ENCODE measurements at regions not wholly inside any gene's neighbourhood (a gene's known extent, or its start where the extent isn't known, plus 50 kb on each side); places are given as distances from the start of the nearest gene placed in this dataset.

DNA sequence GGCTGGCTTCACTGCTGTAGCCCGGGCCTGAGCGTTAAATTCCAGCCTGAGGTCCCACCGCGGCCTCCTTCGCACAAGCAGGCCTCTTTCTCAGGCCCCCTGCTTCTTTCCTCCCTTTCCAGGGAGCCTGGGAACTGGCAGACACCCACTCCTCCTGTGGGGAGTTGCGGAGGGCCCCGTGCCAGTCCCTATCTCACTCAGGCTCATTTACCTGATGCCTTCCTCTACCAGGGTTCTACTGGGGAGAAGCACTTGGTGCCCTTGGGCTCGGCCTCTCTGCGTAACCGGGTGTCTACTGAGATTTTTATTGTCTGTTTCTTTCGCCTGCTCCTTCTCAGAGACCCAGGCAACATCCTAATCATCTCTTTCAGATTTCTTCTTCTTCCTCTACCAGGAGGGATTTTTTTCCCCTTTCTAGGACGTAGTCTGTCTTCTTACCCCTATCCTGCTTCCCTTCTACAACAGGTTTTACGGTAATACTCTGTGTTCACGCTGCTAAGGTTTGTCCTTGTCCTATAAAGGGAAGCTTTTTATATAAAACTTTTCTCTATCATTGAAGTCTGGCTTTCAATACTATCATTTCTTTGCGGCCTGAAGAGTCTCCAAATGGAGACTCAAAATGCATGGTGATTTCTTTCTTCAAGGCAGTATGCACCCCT, 135.4 kb upstream of the GPR12 start:
- Histone ChIP-seq H3K36me3 (ENCODE audit: control insufficient read depth, insufficient read depth, low read length) (no peaks in the 10 kb centered on the region), H3K9me3 (ENCODE audit: control insufficient read depth, insufficient read depth, low read length) (no peaks in the 10 kb centered on the region), H3K9ac (ENCODE audit: low read depth, low read length) (no peak overlapping the region), H3K4me1 (ENCODE audit: control insufficient read depth, insufficient read depth, low read length) (peaks cover 4% of the 10 kb centered on the region), H3K27me3 (ENCODE audit: control insufficient read depth, insufficient read depth, low read length) (peaks cover 4% of the 10 kb centered on the region), H3K4me3 (ENCODE audit: low read depth, low read length) (no peak overlapping the region)

DNA sequence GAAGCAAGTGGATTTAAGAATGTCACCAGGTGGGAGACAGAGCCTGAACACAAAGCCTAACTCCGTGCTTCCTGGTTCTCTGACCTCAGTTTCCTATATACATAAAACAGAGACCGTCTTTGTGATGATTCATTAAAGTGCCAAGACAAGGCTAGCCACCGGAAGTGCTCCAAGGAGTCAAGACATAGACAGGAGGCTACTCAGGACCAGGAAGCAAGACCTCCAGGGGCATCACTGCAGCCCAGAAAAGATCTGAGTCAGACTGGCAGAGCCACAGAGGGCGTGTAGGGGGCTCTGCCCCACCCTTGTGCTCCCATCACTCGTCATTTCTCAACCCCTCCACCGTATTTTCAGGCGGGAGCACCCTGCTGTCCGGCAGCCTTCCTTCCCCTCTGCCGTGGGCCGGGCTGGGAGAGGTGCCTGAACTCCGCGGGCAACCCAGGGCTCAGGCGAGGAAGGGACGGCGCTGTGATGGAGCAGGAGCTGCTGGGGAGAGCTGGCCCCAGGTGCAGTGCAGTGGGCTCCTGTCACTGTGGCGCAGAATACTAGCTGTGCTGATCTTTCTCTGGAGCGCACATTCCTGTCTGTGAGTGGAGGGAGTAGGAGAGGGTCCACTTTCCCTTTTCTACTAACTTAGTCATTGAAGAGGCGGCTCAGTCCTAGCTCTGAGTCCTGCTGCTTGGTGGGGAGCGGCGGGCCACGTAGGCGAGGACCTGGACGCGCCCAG, 134.7 kb upstream of the GPR12 start:
- no peaks in the 10 kb centered on the region for H3K36me3 ChIP-seq (ENCODE audit: control insufficient read depth, insufficient read depth, low read length)
- H3K9me3 ChIP-seq (ENCODE audit: control insufficient read depth, insufficient read depth, low read length), result no peaks in the 10 kb centered on the region
- H3K4me1 ChIP-seq (ENCODE audit: control insufficient read depth, insufficient read depth, low read length), result peaks cover 4% of the 10 kb centered on the region
- peak overlapping the region; percentile 31 for H3K4me3 ChIP-seq (ENCODE audit: low read depth, low read length)
- peaks cover 4% of the 10 kb centered on the region for H3K27me3 ChIP-seq (ENCODE audit: control insufficient read depth, insufficient read depth, low read length)
- H3K9ac ChIP-seq (ENCODE audit: low read depth, low read length), result no peak overlapping the region

DNA sequence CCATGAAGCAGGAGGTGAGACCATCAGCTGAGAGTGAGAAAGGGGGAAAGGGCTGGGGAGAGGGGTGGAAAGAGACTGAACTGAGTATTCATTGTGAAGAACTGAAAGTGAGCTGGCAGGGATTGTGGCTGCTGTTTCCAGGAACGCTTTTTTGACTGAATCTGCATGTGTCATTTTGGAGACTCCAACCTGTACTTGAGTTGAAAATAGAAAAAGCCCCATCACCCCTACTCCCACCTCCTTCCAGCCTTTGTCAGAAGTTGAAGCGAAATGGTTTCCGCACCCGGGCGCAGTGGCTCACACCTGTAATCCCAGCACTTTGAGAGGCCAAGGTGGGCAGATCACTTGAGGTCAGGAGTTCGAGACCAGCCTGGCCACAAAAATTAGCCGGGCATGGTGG, 128.0 kb upstream of the GPR12 start:
- H3K4me1 ChIP-seq (ENCODE audit: control insufficient read depth, insufficient read depth, low read length), result no peaks in the 10 kb centered on the region
- peaks cover 2% of the 10 kb centered on the region for H3K27me3 ChIP-seq (ENCODE audit: control insufficient read depth, insufficient read depth, low read length)
- no peak overlapping the region for H3K9ac ChIP-seq (ENCODE audit: low read depth, low read length)
- no peak overlapping the region for H3K4me3 ChIP-seq (ENCODE audit: low read depth, low read length)
- no peaks in the 10 kb centered on the region for H3K36me3 ChIP-seq (ENCODE audit: control insufficient read depth, insufficient read depth, low read length)
- H3K9me3 ChIP-seq (ENCODE audit: control insufficient read depth, insufficient read depth, low read length), result no peaks in the 10 kb centered on the region

DNA sequence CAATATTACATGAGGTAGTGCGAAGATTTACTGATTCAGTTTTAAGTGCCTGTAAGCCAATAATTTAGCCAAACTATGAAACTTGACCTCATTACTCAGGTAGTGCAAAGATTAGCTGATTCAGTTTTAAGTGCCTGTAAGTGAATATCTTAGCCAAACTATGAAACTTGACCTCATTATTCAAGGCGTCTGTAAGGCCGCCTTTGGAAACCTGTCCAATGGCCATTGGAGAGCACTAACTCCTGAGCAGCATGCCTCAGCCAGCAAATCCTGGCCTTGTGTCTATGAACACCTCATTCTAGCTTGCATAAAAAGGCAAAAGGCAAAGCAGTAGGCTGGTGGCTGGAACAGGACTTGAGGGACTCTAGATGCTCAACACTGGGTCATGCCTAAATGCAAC, 127.0 kb upstream of the GPR12 start:
- Histone ChIP-seq H3K4me3 (ENCODE audit: low read depth, low read length) (no peak overlapping the region), H3K9me3 (ENCODE audit: control insufficient read depth, insufficient read depth, low read length) (no peaks in the 10 kb centered on the region), H3K27me3 (ENCODE audit: control insufficient read depth, insufficient read depth, low read length) (peaks cover 2% of the 10 kb centered on the region), H3K36me3 (ENCODE audit: control insufficient read depth, insufficient read depth, low read length) (no peaks in the 10 kb centered on the region), H3K9ac (ENCODE audit: low read depth, low read length) (no peak overlapping the region), H3K4me1 (ENCODE audit: control insufficient read depth, insufficient read depth, low read length) (no peaks in the 10 kb centered on the region)

DNA sequence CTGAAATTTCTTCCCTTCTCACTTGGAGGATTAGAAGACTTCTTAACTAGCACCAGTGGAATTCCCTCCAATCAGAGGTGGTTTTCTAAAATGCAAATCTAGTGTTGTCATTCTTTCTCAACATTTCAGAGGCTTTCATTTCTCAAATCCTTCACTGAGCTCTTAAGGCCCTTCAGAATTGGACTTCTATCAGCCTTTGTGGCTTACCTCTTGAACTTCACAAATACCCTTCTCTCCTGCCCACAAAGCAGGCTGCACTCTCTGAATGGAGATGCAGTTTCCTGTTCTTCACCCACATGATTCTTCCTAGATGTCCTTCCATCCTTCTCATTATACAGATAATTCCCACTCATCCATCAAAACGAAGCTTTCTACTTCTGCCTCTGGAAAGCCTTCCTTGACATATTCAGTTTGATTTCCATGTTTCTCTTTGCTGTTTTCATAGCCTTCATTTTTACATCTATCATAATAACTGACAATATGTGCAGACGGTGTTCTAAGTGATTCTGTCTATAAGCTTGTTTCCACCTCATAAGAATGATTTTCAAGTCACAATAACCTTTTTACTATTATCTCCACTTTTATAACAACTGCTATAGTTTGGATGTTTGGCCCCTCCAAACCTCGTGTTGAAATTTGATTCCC, 123.1 kb upstream of the GPR12 start:
- Histone ChIP-seq H3K9ac (ENCODE audit: low read depth, low read length) (no peak overlapping the region), H3K4me1 (ENCODE audit: control insufficient read depth, insufficient read depth, low read length) (no peaks in the 10 kb centered on the region), H3K9me3 (ENCODE audit: control insufficient read depth, insufficient read depth, low read length) (no peaks in the 10 kb centered on the region), H3K27me3 (ENCODE audit: control insufficient read depth, insufficient read depth, low read length) (peaks cover 2% of the 10 kb centered on the region), H3K36me3 (ENCODE audit: control insufficient read depth, insufficient read depth, low read length) (no peaks in the 10 kb centered on the region), H3K4me3 (ENCODE audit: low read depth, low read length) (no peak overlapping the region)

DNA sequence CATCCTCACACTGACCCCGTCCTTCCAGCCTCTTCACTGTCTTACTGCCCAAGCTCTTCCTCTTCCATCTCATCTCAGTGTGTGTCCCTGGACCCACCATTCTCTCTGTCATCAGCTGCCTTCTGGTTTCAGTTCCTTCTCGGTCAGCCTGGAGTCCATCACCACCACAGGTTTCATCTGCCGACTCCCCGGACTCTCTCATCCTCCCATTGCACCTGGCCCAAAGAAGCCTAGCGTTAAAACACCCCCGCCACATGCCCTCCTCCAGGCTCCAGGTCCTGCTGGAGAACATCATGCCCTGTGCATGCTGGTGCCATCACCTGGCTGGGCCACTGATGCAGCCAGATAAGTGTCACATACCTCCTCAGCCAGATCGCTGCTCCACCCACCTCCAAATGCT, 122.1 kb upstream of the GPR12 start:
- Histone ChIP-seq H3K4me3 (ENCODE audit: low read depth, low read length) (no peak overlapping the region), H3K9ac (ENCODE audit: low read depth, low read length) (no peak overlapping the region), H3K36me3 (ENCODE audit: control insufficient read depth, insufficient read depth, low read length) (no peaks in the 10 kb centered on the region), H3K4me1 (ENCODE audit: control insufficient read depth, insufficient read depth, low read length) (no peaks in the 10 kb centered on the region), H3K9me3 (ENCODE audit: control insufficient read depth, insufficient read depth, low read length) (no peaks in the 10 kb centered on the region), H3K27me3 (ENCODE audit: control insufficient read depth, insufficient read depth, low read length) (no peaks in the 10 kb centered on the region)

DNA sequence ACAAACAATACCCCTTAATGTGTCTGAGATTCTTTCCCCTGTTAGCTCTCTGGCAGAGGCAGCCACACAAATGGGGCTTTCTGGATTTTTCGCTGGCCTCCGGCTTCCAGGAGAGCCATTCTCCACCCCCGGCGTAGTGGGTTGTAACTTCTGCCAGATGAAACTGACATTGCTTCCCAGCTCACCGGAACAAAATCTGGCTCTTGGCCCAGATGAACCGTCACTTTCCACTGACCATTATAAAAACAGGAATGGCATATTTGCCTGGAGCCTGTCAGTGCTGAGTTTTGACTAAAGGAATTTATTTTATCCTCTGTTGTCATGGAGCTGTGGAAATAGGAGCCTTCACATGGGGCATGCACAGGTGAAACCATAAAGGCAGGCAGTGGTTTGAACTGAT, 120.6 kb upstream of the GPR12 start:
- Histone ChIP-seq H3K9ac (ENCODE audit: low read depth, low read length) (no peak overlapping the region), H3K27me3 (ENCODE audit: control insufficient read depth, insufficient read depth, low read length) (no peaks in the 10 kb centered on the region), H3K4me3 (ENCODE audit: low read depth, low read length) (no peak overlapping the region), H3K4me1 (ENCODE audit: control insufficient read depth, insufficient read depth, low read length) (no peaks in the 10 kb centered on the region), H3K9me3 (ENCODE audit: control insufficient read depth, insufficient read depth, low read length) (no peaks in the 10 kb centered on the region), H3K36me3 (ENCODE audit: control insufficient read depth, insufficient read depth, low read length) (no peaks in the 10 kb centered on the region)

DNA sequence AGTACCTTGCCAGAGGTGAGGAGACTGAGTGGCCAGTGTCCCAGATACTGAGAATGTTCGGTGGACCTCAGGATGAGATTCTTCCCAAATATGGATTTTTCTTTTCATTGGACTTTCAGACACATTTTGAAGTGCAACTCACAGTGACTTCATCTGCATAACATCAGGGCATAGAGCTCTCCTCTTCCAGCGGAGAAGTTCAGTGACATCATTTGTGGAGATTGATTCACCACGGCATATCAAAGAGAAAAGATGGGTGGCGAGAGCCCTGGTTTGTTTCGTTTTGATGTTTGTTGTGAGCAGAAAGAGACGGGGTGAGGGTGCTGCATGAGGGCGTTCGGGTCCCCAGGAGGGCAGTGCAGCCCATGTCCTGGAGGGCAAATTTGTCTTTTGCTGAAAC, 120.1 kb upstream of the GPR12 start:
- Histone ChIP-seq H3K36me3 (ENCODE audit: control insufficient read depth, insufficient read depth, low read length) (no peaks in the 10 kb centered on the region), H3K4me3 (ENCODE audit: low read depth, low read length) (no peak overlapping the region), H3K9me3 (ENCODE audit: control insufficient read depth, insufficient read depth, low read length) (no peaks in the 10 kb centered on the region), H3K27me3 (ENCODE audit: control insufficient read depth, insufficient read depth, low read length) (no peaks in the 10 kb centered on the region), H3K4me1 (ENCODE audit: control insufficient read depth, insufficient read depth, low read length) (no peaks in the 10 kb centered on the region), H3K9ac (ENCODE audit: low read depth, low read length) (no peak overlapping the region)

DNA sequence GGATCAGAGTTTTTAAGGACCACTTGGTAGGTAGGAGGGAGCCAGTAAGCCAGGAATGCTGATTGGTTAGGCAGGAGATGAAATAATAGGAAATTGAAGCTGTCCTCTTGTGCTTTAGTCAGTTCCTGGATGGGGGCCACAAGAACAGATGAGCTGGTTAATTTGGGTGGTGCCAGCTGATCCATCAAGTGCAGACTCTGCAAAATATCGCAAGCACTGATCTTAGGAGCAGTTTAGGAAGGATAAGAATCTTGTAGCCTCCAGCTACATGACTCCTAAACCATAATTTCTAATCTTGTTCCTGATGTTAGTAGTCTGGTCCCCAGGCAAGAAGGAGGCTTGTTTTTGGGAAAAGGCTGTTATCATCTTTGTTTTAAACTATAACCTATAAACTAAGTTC, 117.9 kb upstream of the GPR12 start:
- Histone ChIP-seq H3K27me3 (ENCODE audit: control insufficient read depth, insufficient read depth, low read length) (no peaks in the 10 kb centered on the region), H3K9me3 (ENCODE audit: control insufficient read depth, insufficient read depth, low read length) (no peaks in the 10 kb centered on the region), H3K4me1 (ENCODE audit: control insufficient read depth, insufficient read depth, low read length) (no peaks in the 10 kb centered on the region), H3K36me3 (ENCODE audit: control insufficient read depth, insufficient read depth, low read length) (no peaks in the 10 kb centered on the region), H3K4me3 (ENCODE audit: low read depth, low read length) (no peak overlapping the region), H3K9ac (ENCODE audit: low read depth, low read length) (no peak overlapping the region)

DNA sequence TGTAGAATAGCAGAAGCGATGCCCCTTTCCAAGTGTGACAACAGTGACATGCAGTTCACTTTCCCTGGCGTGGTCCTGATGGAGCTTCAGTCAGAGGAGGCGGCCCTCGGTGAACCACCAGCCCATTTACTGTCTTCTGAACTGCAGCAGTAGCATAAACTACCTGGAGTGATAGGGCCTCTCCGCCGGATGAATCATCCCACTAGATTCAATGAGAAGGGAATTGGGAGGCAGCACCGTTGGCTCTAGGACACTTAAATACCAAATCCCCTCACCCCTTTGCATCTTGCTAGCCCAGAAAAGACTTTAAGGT, 112.8 kb upstream of the GPR12 start:
- Histone ChIP-seq H3K9ac (ENCODE audit: low read depth, low read length) (no peak overlapping the region), H3K4me3 (ENCODE audit: low read depth, low read length) (no peak overlapping the region), H3K4me1 (ENCODE audit: control insufficient read depth, insufficient read depth, low read length) (peaks cover 7% of the 10 kb centered on the region), H3K36me3 (ENCODE audit: control insufficient read depth, insufficient read depth, low read length) (no peaks in the 10 kb centered on the region), H3K27me3 (ENCODE audit: control insufficient read depth, insufficient read depth, low read length) (peaks cover 3% of the 10 kb centered on the region), H3K9me3 (ENCODE audit: control insufficient read depth, insufficient read depth, low read length) (no peaks in the 10 kb centered on the region)

DNA sequence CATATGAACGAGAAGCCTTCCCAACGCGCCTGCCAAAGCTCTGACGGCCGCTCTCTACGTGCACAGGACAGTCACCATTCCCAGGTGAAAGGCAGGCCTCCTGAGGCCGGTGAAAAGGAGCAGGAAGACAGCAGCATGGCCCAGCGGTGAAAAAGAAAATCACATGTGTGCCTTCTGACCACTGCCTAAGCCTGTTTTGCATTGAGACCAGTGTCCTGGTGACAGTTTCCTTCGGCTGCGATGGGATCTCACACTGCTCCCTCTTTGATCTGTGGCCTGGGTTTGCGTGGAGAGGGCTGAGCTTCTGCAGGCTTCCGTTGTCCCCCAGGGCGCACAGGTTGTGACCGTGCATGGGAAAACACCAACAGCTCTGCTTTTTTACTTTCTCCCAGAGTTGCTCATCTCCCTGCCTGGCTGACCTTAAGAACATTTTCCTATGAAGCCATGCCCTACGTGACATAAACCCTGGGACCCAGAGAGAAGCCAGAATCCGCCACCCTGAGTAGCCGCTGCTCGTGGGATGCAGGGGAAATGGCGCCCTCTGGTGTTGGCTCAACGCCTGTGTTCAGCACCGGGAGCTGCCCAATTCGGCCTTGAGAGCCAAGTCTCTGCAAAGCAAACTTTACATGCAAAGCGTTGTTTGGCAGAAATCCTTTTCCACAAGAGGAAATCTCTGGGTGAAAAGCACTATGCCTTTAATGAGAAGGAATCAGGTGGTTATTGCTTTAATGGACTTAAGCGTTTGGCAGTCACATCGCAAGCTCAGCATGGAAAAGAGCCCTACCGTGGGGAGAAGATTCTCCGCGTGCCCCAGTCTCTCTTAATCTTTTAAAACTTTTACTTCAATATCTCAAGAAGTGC, 112.2 kb upstream of the GPR12 start:
- H3K36me3 ChIP-seq (ENCODE audit: control insufficient read depth, insufficient read depth, low read length), result no peaks in the 10 kb centered on the region

More for the DNA sequence above, 112.2 kb upstream of the GPR12 start:
- H3K4me1 ChIP-seq (ENCODE audit: control insufficient read depth, insufficient read depth, low read length), result peaks cover 7% of the 10 kb centered on the region
- H3K9me3 ChIP-seq (ENCODE audit: control insufficient read depth, insufficient read depth, low read length), result no peaks in the 10 kb centered on the region
- no peak overlapping the region for H3K4me3 ChIP-seq (ENCODE audit: low read depth, low read length)
- peaks cover 6% of the 10 kb centered on the region for H3K27me3 ChIP-seq (ENCODE audit: control insufficient read depth, insufficient read depth, low read length)
- no peak overlapping the region for H3K9ac ChIP-seq (ENCODE audit: low read depth, low read length)

All from iPS-15b (cell line).